ENCODE measurements at regions not wholly inside any gene's neighbourhood (a gene's known extent, or its start where the extent isn't known, plus 50 kb on each side); places are given as distances from the start of the nearest gene placed in this dataset.
"Not testable (repeated sequence)": the region's sequence is repeated elsewhere in the genome, so short reads cannot be mapped to it uniquely, and the experiment has no call there.

- H3K4me3 ChIP-seq (ENCODE audit: low read depth, low read length); DNase-seq (ENCODE audit: low read depth): not testable (repeated sequence)
These were observed 68.8 kb upstream of the WIPI2 start for GRCh38 chr7:5121256-5121655.

GRCh38 chr7:5131238-5131637 is 58.8 kb upstream of the WIPI2 start:
- not testable (repeated sequence) for H3K4me3 ChIP-seq (ENCODE audit: low read depth, low read length)

GRCh38 chr7:5132539-5132938 is 57.5 kb upstream of the WIPI2 start:
- H3K4me3 ChIP-seq (ENCODE audit: low read depth, low read length) = no peak overlapping the region
- no peak for DNase-seq (ENCODE audit: low read depth)
- no peak for TF ChIP-seq CTCF (IDR thresholded peaks at IDR 0.05; ENCODE audit: insufficient read depth, low read length)

More at GRCh38 chr7:5131238-5131637, 58.8 kb upstream of the WIPI2 start:
- DNase-seq (ENCODE audit: low read depth) = not testable (repeated sequence)

GRCh38 chr7:5139998-5140397 is 50.0 kb upstream of the WIPI2 start:
- peak; percentile 25 for TF ChIP-seq CTCF (IDR thresholded peaks at IDR 0.05; ENCODE audit: insufficient read depth, low read length)
- DNase-seq (ENCODE audit: low read depth) = peak; percentile 8
- no peak overlapping the region for H3K4me3 ChIP-seq (ENCODE audit: low read depth, low read length)

All from fibroblast of the aortic adventitia (primary cell).